Middle frontal gyrus (tissue), 1 donor: ENCODE measurements at regions not wholly inside any gene's neighbourhood (a gene's known extent, or its start where the extent isn't known, plus 50 kb on each side); places are given as distances from the start of the nearest gene placed in this dataset.

ENCODE experiments used
- DNase-seq: peaks from one replicate; pipeline ENCODE4 v3.0.0-alpha.2; 2015; ENCODE audit warnings: low spot score; ENCODE audit errors: extremely low spot score

DNA sequence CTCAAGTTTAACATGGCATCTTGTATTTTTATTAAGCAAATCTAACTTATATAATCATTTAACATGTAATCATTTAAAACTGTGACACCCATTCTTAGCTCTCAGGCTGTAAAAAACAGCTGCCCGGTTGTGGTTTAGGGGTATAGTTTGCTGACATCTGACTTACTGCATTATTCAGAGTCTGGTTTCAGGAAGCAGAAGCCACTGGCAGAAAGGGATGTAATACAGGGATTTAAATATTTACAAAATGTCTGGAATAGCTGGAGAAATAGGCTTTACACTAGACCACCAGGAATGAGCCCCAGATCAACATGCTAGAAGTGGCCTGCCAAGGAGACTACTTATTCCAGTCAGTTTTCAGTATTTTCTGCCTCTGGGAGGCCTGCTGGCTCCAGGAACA, 421.1 kb downstream of the CD109 start:
- no peak for DNase-seq

DNA sequence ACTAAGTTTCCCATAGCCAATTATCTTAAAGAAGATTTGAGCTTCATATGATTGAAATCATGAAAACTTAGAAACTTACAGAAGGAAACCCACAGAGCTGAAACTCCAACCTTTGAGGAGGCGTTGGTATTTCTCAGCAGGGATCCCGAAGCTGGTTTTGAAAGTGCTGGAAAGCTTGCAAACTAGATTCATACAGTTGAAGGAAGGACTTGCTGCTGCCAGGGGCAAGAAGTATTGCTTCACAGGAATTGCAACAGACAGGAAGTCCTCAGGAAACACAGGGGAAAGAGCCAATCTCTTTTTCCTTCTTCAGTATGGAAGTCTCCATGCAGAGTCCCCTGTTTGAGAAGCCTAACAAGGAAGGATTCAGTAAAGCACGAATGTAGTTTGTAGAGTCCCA, 419.7 kb downstream of the CD109 start:
- no peak for DNase-seq

DNA sequence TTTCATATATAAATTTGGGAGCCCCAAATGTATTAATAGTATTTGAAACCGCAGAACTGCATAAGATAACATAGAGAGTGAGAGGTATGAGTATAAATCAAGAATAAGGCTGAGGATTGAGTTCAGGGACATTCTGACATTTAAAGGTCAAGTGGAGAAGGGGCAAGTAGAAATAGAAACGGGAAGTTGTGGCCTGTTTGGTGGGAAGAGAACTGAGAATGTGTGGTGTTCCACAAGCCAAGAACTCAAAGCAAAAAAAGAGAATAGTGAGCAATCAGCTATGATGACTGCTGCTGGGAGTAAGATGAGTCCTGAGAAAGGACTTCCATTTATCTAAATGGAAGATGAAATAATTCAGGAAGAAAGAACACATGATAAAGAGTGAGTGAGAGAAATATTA, 418.4 kb downstream of the CD109 start:
- DNase-seq, result no peak

DNA sequence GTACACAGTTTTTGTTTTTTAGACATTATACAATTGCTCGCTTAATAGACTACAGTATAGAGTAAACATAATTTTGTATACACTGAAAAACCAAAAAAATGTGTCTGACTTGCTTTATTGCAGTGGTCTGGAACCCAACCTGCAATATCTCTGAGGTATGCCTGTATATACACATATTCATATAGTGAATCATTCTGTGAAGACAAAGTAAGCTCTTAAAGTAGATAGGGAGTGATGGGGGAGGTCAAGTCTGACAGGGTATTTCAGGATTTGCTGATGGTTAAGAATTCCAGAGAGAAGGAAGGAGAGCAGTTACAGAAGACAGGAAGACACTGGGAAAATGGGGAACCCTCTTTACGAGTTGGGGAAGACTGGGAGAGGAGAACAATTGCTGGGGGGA, 417.9 kb downstream of the CD109 start:
- DNase-seq, result no peak

DNA sequence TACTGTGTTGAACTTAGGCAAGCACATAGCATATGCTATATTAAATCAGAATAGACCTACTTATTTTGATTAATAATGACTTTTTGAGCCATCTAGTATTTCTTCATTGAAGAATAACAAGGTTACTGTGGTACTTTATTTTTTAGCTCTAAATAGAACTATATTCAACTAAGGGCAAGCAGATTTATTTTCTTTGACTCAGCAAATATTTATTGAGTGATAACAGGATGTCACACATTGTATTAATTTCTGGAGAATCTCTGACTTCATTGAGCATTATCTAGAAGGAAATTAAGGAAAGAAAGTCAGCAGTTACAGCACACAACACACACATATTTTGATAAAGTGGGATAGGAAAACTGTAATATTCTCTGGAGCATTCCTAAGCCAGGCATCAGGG, 407.4 kb downstream of the CD109 start:
- DNase-seq, result no peak

DNA sequence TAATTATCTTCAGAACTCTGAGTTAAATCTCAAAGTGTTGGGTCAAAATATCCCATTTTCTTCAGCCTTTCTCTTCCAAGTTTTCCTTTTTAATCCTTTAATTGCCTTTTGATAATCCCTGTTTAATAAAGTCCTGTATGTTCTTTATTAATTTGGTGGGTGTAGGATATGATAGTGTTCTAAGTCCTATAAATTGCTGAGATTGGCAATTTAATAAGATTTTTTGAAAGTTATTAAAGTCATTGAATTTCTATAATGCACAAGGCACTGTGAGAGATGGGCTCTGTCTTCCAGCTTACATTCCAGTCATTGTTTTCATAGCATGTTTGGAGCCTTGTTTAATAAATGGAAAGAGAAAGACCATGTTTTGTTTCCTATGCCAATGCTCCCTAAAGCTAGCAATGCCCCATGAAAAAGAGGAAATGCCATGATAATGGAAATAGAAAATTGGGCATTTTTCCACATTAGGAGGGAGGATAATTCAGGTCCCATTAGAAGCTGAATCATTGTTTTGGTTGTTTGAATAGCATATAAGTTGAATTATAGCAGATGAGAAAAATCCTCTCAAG, 404.8 kb downstream of the CD109 start:
- DNase-seq, result no peak

DNA sequence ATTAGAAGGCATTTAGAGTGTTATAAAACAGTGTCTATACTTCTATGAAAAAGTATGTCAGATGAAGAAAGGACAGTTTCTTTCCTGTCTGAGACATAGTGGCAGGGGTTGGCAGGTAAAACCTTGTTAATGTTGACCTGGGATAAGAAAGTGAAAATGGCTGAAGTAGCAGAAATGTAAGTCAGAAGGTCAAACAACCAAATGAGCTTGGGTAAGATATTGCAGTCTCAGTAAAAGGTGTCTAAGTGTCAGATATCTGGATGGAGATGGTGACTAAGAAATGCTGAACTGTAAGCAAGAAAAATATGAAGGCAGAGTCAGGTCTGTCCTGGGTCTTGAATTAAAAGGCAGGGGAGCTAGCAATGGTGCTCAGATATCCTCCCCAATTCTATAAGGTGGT, 400.3 kb downstream of the CD109 start:
- no peak for DNase-seq

DNA sequence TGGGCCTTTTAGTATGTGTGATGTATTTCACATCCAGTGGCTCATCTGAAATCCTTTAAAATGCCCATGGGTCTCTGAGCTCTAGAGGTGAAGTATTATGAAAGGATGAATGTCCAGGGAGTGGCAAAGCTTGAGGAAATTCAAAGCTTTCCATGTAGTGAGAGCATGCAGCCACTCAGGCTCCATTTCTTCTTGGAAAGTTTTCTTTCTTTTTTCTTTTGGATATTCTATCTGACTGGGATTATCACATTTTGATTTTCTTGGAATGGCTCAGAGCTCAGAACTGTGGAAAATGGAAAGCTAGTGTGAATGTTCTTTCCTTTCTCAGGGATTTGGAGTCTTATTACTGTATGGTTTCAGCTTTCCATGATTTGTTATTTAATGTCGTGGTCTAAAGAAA, 397.4 kb downstream of the CD109 start:
- no peak for DNase-seq

DNA sequence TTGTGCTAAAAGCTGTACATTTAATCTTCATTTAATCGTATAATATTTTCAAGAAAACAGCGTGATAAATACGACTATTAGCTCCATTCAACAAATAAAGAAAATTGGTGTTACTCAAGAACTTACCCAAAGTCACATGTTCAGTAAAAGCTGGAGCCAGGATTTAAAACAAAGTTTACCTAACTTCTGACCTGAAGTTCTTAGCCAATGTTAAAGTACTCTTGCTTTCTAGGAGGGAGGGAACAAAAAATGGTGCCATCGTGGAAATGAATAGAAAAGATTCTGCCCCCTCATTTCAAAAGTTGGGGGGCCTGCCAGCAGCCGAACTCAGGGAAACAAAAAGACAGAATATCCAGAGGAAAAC, 395.8 kb downstream of the CD109 start:
- no peak for DNase-seq

DNA sequence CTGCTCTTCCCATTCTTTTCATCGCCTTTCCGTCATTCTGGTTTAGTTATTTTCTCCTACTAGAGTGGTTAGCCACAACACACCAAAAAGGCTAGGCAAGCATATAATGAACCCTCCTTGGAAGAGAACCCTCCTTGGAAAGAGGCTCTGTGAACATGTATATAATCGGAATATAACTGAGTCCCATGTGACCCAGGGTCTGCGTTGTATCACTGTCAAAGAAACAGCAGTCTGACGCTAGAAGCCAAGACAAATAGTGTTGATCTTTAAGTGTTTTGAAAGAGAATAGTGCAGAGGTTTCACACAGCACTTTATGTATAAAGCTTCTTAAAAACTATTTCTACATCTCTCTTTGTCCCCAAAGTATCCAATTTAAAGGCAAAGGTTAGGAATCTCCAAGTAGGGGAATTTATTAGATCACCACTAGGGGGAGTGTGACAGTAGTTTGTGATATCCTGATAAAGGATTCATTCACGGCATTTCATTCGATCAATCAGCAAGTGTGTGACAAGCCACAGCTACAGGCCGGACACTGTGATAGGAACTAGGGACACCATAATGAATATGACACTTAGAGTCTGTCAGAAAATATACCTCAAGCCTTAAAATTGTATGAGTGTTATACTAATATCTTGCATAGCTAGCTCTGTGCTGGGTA, 395.3 kb downstream of the CD109 start:
- no peak for DNase-seq

DNA sequence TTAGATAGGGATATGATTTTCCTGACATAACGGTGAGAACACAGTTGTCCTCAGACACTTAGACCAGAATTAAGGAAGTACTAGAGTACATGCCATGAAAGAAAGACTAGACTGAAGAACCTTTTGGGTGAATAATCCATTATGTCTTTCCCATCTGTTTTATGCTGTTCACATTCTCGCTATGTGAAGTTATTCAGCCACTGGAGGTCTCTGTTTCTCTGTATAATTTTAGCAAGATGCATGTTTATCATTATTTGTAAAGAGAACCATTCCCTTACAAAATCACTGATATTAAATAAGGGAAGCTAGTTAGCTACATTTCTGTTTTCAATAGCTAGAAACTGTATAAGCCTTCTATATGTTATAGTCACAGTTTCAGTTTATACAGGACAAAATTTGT, 391.9 kb downstream of the CD109 start:
- DNase-seq, result no peak

DNA sequence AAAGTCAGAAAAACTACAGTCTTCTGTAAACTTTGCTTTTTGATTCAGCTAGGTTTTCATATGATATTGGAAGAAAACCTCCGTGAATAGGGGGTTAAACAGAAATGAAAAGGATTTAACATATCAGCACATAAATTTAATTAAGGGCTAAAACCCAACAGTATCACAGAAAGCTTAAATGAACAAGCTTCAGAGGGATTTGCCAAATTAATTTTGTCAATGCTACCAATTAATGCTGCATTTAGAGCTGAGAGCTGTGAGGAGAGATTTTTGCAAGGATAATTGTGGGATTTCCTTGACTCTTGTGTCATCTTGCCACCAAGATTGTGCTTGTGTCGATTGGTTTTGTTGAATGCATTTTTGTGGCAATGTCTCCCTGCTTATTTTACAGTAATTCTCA, 379.9 kb downstream of the CD109 start:
- DNase-seq, result no peak

DNA sequence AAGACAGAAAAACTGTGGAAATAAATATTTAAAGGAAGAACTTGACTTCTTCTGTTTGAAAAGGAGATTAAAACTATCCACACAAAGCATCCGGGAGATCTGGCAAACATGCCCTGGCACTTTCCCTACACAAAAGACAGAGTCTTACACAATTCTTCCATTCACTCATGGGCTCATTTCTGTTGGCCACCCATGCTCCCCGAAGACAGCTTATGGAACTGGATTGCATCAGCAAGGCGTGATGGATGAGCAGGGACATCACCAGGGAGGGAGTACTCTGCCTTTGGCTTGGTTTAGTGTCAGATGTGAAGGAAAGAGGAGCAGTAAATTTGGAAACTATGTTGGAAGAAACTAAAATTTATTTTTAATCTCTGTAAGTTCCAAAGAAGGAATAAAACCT, 379.3 kb downstream of the CD109 start:
- DNase-seq, result no peak

DNA sequence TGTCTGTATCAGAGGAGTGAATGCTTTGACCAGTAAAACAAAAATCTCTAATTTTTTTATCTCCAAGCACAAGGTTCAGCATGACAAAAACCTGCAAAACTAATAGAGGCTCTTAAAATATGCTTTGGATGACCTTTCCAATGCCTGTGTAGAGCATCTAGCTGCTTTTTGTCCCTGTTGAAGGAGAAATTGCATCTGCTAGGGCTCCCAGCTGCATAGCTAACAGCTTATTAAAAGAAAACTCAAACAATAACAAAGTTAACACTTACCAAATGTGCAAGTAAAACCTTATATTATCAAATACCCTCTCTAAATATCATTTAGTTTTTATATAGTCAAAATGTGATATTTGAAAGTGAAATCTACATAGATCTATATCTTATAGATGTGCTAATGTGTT, 378.6 kb downstream of the CD109 start:
- DNase-seq, result no peak

DNA sequence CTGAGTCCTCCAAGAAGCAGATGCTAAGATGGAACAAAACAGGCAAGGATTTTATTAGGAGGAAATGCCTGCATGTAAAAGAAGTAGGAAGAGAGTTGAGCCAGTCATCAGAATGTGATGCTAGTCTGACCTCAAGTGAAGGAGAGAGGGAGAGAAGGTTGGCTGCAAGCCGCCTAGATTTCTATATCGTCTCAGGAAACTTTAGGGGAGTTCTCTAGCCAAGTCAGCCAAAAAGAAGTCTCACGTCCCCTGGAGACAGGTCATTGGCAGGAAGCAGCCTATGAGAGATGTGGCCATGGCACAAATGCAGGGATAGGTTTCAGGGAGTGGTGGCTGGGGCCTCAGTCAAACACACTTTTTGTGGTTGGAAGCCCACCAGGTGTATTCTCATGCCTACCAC, 378.0 kb downstream of the CD109 start:
- DNase-seq, result no peak

DNA sequence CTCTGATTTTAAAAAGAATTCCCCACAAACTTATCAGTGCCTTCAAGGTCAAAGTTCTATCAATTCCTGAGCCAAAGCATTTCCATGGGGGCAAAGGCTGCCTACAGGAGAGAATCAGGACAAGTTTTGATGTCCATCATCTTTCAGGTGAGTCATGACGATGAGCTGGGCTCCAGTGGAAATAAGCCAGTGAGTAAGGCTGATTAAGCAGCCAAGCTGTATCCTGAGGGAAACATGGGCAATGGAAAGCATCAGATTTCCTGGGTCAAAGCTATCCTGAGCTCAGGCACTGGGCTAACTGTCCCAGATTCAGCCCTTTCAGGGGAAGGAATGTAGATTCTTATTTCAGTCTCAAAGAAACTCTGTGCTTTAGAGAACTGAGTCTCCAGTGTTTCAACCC, 377.4 kb downstream of the CD109 start:
- DNase-seq, result no peak

DNA sequence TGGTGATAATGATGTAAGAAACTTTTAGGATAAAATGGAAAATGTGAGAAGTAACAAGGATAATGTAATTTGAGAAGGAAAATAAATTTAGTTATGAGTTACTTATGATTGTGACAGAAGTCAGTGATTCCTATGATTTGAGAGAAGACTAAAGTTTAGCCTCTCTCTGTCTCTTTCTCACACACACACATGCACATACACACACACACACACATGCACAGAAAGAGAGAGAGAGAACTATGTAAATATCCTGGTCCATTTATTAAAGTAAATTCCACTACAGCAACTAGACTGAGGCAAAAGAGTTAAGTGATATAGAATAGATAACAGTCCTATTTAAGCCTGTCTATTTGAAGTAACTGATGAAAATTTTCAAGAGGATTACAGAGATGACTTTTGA, 375.2 kb downstream of the CD109 start:
- DNase-seq, result no peak

DNA sequence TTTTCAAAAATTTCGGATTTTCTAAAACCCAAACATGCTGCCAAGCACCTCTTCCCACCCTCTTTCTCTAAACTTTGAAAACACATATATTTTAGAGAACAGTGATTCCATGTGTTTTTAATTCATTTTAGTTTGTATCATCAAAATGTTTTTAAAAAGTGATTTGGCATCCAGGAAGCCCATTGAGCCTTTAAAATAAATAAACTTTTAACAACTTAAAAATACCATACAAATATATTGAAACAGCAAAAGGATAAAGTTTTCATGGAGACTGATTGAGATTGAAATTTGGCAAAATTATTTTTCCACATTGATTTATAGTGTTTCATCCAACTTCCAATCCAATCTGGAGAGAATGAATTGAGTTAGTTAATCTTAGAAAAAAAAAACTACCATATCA, 374.7 kb downstream of the CD109 start:
- no peak for DNase-seq

DNA sequence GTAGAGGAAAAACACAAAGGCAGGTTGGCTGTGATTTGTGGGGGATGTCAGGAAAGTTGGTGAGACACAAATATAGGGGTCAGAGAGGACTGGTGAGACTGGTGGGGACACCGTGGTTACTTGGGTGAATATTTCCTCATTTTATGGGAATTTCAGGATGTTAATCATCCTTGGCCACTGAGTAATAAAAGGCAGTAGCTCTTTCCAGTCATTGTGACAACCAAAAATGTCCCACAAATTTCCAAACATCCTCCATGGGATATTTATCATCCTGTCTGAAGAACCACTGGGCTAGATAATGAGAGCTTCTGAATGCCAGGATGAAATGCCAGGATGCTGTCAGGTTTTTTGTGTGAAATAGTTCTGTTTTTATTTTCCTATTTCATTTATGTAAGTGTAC, 374.1 kb downstream of the CD109 start:
- DNase-seq, result no peak

DNA sequence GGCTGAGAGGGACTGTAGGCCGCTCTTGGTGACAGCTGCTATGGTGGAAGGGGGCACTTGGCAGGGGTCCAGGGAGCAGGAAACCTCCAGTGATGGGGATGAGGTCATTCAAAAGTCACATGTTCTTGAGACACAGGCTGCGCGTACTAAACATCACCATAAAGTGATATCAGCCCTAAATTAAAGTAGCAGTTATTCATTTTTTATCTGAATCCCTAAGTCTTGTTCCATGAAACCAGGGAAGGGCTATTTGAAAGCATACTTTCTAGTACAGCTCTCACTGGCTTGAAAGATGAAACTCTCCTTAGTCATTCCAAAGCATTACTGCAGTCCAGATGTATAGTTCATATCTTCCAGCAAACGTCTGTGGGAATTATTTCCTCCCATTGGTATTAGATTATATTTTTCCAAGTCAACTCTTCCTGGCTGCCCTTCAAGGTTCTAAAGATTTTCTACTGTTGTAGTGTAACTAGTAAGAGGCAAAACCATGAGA, 373.1 kb downstream of the CD109 start:
- no peak for DNase-seq

DNA sequence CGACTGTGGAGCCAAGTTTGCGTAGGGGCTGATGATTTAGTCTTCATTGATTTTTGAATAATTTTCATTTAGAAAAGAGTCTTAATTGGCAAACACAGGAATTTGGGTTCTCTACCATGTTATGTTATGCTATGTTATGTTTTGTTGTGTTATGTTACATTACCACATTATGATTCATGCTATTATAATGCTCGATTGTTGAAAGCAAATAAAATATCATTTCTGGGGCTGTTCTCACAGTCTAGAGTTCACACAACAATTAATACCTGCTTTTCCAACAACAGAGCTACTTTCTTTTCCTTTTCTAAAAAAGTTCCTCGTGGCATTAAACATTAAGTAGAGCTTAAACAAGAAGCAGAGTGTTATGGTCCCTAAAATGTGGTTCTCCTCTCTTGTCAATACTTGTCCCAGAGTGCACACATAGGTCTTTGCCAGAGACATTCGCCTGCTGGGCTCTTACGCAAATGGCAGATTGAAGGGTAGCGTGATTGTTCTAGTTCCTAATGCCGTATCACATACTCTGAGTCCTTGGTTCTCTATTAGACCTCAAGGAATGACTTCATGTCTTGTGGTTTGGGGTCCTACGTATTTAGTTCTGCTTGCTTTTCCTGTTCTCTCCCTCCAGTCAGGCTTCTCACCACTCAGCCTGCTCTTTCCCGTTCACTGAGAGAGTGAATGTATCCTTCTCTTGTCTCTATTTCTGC, 370.3 kb downstream of the CD109 start:
- no peak for DNase-seq

DNA sequence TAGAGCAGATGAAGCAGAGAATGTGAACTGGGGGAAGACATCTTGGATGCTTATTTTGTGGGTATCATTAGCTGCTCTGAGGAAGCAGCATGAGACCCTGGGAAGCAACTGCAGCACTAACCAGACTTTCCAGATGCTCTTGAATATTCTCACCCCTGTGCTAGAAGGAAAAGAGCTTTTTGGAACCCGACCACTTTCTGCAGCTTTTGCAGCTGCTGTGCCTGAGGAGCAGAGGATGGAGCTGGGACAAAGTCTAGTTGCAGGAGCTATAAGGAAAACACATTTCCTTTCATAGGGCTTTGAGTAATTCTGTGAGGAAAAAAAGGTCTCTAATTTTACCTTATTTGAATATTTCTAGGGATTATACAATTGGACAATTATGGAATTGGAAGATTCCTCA, 369.7 kb downstream of the CD109 start:
- no peak for DNase-seq

DNA sequence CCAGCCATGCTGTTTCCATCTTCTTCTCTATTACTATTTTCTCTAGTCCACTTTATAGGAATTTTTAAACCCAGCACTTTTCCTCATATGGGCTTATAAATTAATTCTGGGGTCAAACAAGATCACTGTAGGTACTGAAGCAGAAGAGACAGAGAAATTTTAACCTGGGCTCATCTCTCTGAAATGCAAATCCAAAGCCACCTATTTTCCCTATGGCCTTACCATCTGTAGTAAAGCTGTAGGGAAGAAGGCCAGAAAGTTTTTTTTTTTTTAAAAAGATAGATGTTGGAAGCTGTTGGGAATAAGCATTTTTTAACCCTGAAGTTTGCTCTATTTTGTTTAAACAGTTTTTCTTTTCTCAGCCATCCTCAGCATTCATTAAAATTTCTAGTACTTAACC, 367.4 kb downstream of the CD109 start:
- no peak for DNase-seq
